Right lobe of liver (tissue), 4 donors: ENCODE measurements at regions not wholly inside any gene's neighbourhood (a gene's known extent, or its start where the extent isn't known, plus 50 kb on each side); places are given as distances from the start of the nearest gene placed in this dataset.

Experiments used
- CTCF ChIP-seq, 4 donors: fragments of 200-600 bp in 3 of 4; fragments of 450-650 bp in 1 of 4; IDR thresholded peaks; one replicate each; pipeline versions ENCODE4 v1.5.1 to v1.8.0; 2016 to 2022; ENCODE audit warnings: antibody characterized with exemption in 4 of 4, mild to moderate bottlenecking in 2 of 4
- POLR2A ChIP-seq: fragments of 450-650 bp; IDR thresholded peaks from one replicate; pipeline ENCODE4 v1.6.1; 2017; ENCODE audit warnings: antibody characterized with exemption, mild to moderate bottlenecking
- donor health status: DM: no; HTN: no; CAD: no.
- donor health status: DM: no; HTN: no; CAD: no.
- donor health status: DM: no; HTN: yes; CAD: no.

GRCh38 chr6:138576313-138576712, 77.0 kb upstream of the NHSL1 start:
- no peak for TF ChIP-seq CTCF (IDR thresholded peaks at IDR 0.05)
- no peak for TF ChIP-seq POLR2A
